Trophoblast cell (in vitro differentiated cells and primary cell): ENCODE measurements at regions not wholly inside any gene's neighbourhood (a gene's known extent, or its start where the extent isn't known, plus 50 kb on each side); places are given as distances from the start of the nearest gene placed in this dataset.

Experiments
- DNase-seq, 2 donors: peaks; one replicate each; pipeline ENCODE4 v3.0.0-alpha.2; 2016
- H2AFZ ChIP-seq: 2 replicates; pipeline ENCODE4 v1.6.1; 2013; ENCODE audit warnings: low read length, moderate library complexity, mild to moderate bottlenecking; ENCODE audit not compliant: insufficient read depth, poor library complexity
- H2AK5ac ChIP-seq: 2 replicates; pipeline ENCODE4 v1.6.1; 2013; ENCODE audit warnings: mild to moderate bottlenecking, low read length
- H2BK120ac ChIP-seq: 2 replicates; pipeline ENCODE4 v1.6.1; 2013; ENCODE audit warnings: low read length, mild to moderate bottlenecking, moderate library complexity; ENCODE audit not compliant: insufficient read depth, poor library complexity
- H2BK12ac ChIP-seq: 2 replicates; pipeline ENCODE4 v1.6.1; 2013; ENCODE audit warnings: mild to moderate bottlenecking, low read length, moderate library complexity
- H2BK5ac ChIP-seq: 2 replicates; pipeline ENCODE4 v1.6.1; 2013; ENCODE audit warnings: low read length, low read depth, moderate library complexity, mild to moderate bottlenecking; ENCODE audit not compliant: poor library complexity
- H3K14ac ChIP-seq: 2 replicates; pipeline ENCODE4 v1.6.1; 2013; ENCODE audit warnings: mild to moderate bottlenecking, low read length
- H3K18ac ChIP-seq: 2 replicates; pipeline ENCODE4 v1.6.1; 2013; ENCODE audit warnings: mild to moderate bottlenecking, low read length
- H3K23ac ChIP-seq: 2 replicates; pipeline ENCODE4 v1.6.1; 2013; ENCODE audit warnings: low read length
- H3K27ac ChIP-seq: 2 replicates; pipeline ENCODE4 v1.5.1; 2013; ENCODE audit warnings: low read depth, mild to moderate bottlenecking, inconsistent platforms, low read length, moderate library complexity
- H3K27me3 ChIP-seq: 2 replicates; pipeline ENCODE4 v1.6.1; 2013; ENCODE audit warnings: inconsistent platforms, mild to moderate bottlenecking, low read length, moderate library complexity; ENCODE audit not compliant: insufficient read depth
- H3K36me3 ChIP-seq, 2 experiments: 1 replicate in 1 of 2; 2 replicates in 1 of 2; pipeline ENCODE4 v1.6.1; 2013; ENCODE audit warnings: low read length in 2 of 2, mild to moderate bottlenecking in 2 of 2, moderate library complexity in 1 of 2; ENCODE audit not compliant: insufficient read depth in 2 of 2, control insufficient read depth in 1 of 2
- H3K4ac ChIP-seq: 2 replicates; pipeline ENCODE4 v1.6.1; 2013; ENCODE audit warnings: low read depth, mild to moderate bottlenecking, low read length, moderate library complexity
- H3K4me1 ChIP-seq, 2 experiments: 1 replicate in 1 of 2; 2 replicates in 1 of 2; pipeline ENCODE4 v1.6.1; 2013; ENCODE audit warnings: low read length in 2 of 2, mild to moderate bottlenecking in 2 of 2, moderate library complexity in 1 of 2; ENCODE audit not compliant: insufficient read depth in 2 of 2, control insufficient read depth in 1 of 2
- H3K4me2 ChIP-seq: 2 replicates; pipeline ENCODE4 v1.6.1; 2013; ENCODE audit warnings: inconsistent platforms, mild to moderate bottlenecking, low read length, moderate library complexity
- H3K4me3 ChIP-seq: 2 replicates; pipeline ENCODE4 v1.5.1; 2013; ENCODE audit warnings: mild to moderate bottlenecking, low read depth, low read length, inconsistent platforms
- H3K79me1 ChIP-seq: one replicate; pipeline ENCODE4 v1.6.1; 2013; ENCODE audit warnings: low read length
- H3K79me2 ChIP-seq: 2 replicates; pipeline ENCODE4 v1.6.1; 2013; ENCODE audit warnings: low read length, mild to moderate bottlenecking; ENCODE audit not compliant: control insufficient read depth, insufficient read depth, poor library complexity
- H3K9ac ChIP-seq: 2 replicates; pipeline ENCODE4 v1.6.1; 2013; ENCODE audit warnings: mild to moderate bottlenecking, low read length
- H3K9me3 ChIP-seq: 2 replicates; pipeline ENCODE4 v1.6.1; 2013; ENCODE audit warnings: low read depth, mild to moderate bottlenecking, control low read depth, inconsistent platforms, low read length; ENCODE audit not compliant: insufficient read depth
- H4K12ac ChIP-seq: 2 replicates; pipeline ENCODE4 v1.6.1; 2013; ENCODE audit warnings: low read depth, mild to moderate bottlenecking, low read length, moderate library complexity
- H4K8ac ChIP-seq: 2 replicates; pipeline ENCODE4 v1.6.1; 2013; ENCODE audit warnings: low read depth, mild to moderate bottlenecking, low read length, moderate library complexity
- H4K91ac ChIP-seq: one replicate; pipeline ENCODE4 v1.6.1; 2013; ENCODE audit warnings: low read depth, mild to moderate bottlenecking, low read length, moderate library complexity
- WGBS: extraction: QIAGEN DNeasy Blood & Tissue Kit; methylation state at CpG from one replicate; pipeline ENCODE4 v1.1.7; 2013; ENCODE audit warnings: missing lambda C conversion rate; ENCODE audit not compliant: insufficient read length, insufficient coverage; ENCODE audit errors: extremely low coverage; 5-methylcytosine and 5-hydroxymethylcytosine counted together

DNA sequence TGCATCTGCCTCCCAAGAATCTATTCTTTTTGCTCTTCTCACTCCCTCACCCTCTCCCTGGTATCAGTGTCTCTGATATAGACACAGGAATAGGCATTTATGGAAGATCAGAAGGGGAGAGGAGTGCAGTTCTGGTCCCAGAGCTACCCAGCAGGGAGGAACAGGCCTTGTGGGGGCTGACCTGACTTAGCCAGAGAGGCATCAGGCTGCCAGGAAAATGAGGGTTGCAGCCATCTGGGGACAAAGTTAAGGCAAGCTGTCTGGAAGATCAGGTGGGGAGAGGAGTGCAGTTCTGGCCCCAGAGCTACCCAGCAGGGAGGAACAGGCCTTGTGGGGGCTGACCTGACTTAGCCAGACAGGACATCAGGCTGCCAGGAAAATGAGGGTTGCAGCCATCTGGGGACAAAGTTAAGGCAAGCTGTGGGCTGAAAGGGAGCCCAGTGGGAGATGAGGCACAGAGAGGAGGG, 69.9 kb upstream of the HK2 start:
- no peak overlapping the region for H2AK5ac ChIP-seq
- peaks cover 3 to 6% of the 10 kb centered on the region in 2 experiments for H3K4me1 ChIP-seq
- no peak overlapping the region for H4K8ac ChIP-seq
- H2BK120ac ChIP-seq, result no peak overlapping the region
- no peaks in the 10 kb centered on the region for H3K9me3 ChIP-seq
- H3K79me1 ChIP-seq, result peaks cover 2% of the 10 kb centered on the region
- no peaks in the 10 kb centered on the region for H3K36me3 ChIP-seq
- no peak overlapping the region for H3K9ac ChIP-seq
- H3K4me2 ChIP-seq, result no peak overlapping the region
- H2BK12ac ChIP-seq, result no peak overlapping the region
- no peak overlapping the region for H3K23ac ChIP-seq
- no peaks in the 10 kb centered on the region for H3K79me2 ChIP-seq
- no peak overlapping the region for H3K18ac ChIP-seq
- H2BK5ac ChIP-seq, result no peak overlapping the region
- H2AFZ ChIP-seq, result no peak overlapping the region
- no peak for DNase-seq
- no peak overlapping the region for H3K27ac ChIP-seq
- H3K4me3 ChIP-seq, result no peak overlapping the region
- H3K4ac ChIP-seq, result no peak overlapping the region
- no peak overlapping the region for H4K91ac ChIP-seq
- H4K12ac ChIP-seq, result no peak overlapping the region
- H3K27me3 ChIP-seq, result no peaks in the 10 kb centered on the region
- H3K14ac ChIP-seq, result no peak overlapping the region

- no peaks in the 10 kb centered on the region for H3K79me2 ChIP-seq
- H3K4me2 ChIP-seq, result no peak overlapping the region
- H4K8ac ChIP-seq, result no peak overlapping the region
- no peak overlapping the region for H4K12ac ChIP-seq
- H2AFZ ChIP-seq, result no peak overlapping the region
- H2BK120ac ChIP-seq, result no peak overlapping the region
- H3K9me3 ChIP-seq, result no peaks in the 10 kb centered on the region
- 100% methylated on average over 1 of the region's 5 CpGs for WGBS
- DNase-seq, result peak; percentile 15 to 28
- H3K23ac ChIP-seq, result no peak overlapping the region
- H3K27me3 ChIP-seq, result no peaks in the 10 kb centered on the region
- no peak overlapping the region for H3K4me3 ChIP-seq
- no peak overlapping the region for H4K91ac ChIP-seq
- H2BK5ac ChIP-seq, result no peak overlapping the region
- H3K9ac ChIP-seq, result no peak overlapping the region
- no peaks in the 10 kb centered on the region for H3K36me3 ChIP-seq
- H3K27ac ChIP-seq, result no peak overlapping the region
- no peak overlapping the region for H3K18ac ChIP-seq
- no peak overlapping the region for H2AK5ac ChIP-seq
- peaks cover 3 to 6% of the 10 kb centered on the region in 2 experiments for H3K4me1 ChIP-seq
- no peak overlapping the region for H2BK12ac ChIP-seq
- H3K79me1 ChIP-seq, result peaks cover 2% of the 10 kb centered on the region
- H3K14ac ChIP-seq, result no peak overlapping the region
- no peak overlapping the region for H3K4ac ChIP-seq
These were observed 69.3 kb upstream of the HK2 start for GRCh38 chr2:74764429-74765272.

DNA sequence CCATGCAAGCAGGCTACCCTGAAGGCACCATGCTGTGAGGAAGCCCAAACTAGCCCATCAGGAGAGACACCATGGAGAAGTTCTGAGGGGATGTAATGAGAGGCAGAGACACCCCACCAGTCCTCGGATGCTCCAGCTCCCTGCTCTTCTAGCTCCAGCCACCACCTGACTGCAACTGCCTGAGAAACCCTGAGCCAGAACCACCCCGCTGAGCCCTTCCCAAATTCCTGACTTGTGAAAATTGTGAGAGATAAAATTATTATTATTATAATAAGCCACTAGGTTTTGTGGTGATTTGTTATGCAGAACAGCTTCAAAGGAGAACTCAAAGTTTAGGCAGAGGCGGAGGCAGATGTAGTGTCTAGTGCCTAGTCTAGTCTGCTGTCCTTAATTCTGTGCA, 67.1 kb upstream of the HK2 start:
- H3K9ac ChIP-seq, result no peak overlapping the region
- H3K36me3 ChIP-seq, result no peaks in the 10 kb centered on the region
- H3K9me3 ChIP-seq, result no peaks in the 10 kb centered on the region
- peaks cover 3 to 6% of the 10 kb centered on the region in 2 experiments for H3K4me1 ChIP-seq
- no peak overlapping the region for H2BK12ac ChIP-seq
- no peak overlapping the region for H3K4me3 ChIP-seq
- no peak overlapping the region for H2BK5ac ChIP-seq
- no peak overlapping the region for H2AK5ac ChIP-seq
- H3K4me2 ChIP-seq, result no peak overlapping the region
- H3K79me2 ChIP-seq, result no peaks in the 10 kb centered on the region
- H3K27ac ChIP-seq, result no peak overlapping the region
- H4K91ac ChIP-seq, result no peak overlapping the region
- no peaks in the 10 kb centered on the region for H3K27me3 ChIP-seq
- no peak overlapping the region for H3K23ac ChIP-seq
- no peak for DNase-seq
- H4K8ac ChIP-seq, result no peak overlapping the region
- no peak overlapping the region for H2AFZ ChIP-seq
- no peak overlapping the region for H3K18ac ChIP-seq
- H3K14ac ChIP-seq, result no peak overlapping the region
- H3K79me1 ChIP-seq, result peaks cover 2% of the 10 kb centered on the region
- WGBS, result no CpG with 5 or more reads among the region's 3 CpGs
- H3K4ac ChIP-seq, result no peak overlapping the region
- H4K12ac ChIP-seq, result no peak overlapping the region
- H2BK120ac ChIP-seq, result no peak overlapping the region

DNA sequence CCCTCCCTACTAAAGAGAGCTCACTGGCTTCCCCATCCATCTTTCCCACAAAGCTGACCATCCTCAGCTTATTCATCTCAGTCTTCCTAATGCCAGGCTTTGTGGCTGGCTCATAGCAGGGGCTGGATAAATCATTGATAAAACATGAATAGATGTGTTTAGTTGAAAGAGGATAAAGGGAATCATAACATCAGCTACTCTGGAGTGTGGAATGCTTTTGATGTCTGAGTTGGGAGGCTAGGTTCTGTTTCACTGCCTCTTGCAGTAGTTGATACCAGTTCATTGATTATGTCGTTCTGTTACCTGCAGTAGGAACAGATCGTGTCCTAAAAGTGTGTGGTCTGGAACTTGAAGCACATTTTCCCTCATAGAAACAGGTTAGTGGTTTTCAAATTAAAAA, 66.3 kb upstream of the HK2 start:
- H3K4me3 ChIP-seq, result no peak overlapping the region
- H4K8ac ChIP-seq, result no peak overlapping the region
- H3K9ac ChIP-seq, result no peak overlapping the region
- H3K36me3 ChIP-seq, result no peaks in the 10 kb centered on the region
- no CpG with 5 or more reads among the region's 2 CpGs for WGBS
- DNase-seq, result peak in 1 of 2 donors; percentile 10
- no peak overlapping the region for H3K14ac ChIP-seq
- no peak overlapping the region for H3K18ac ChIP-seq
- no peak overlapping the region for H3K4me2 ChIP-seq
- H3K4ac ChIP-seq, result no peak overlapping the region
- H3K23ac ChIP-seq, result no peak overlapping the region
- no peak overlapping the region for H3K27ac ChIP-seq
- H2BK12ac ChIP-seq, result no peak overlapping the region
- no peaks in the 10 kb centered on the region for H3K9me3 ChIP-seq
- H4K12ac ChIP-seq, result no peak overlapping the region
- H3K79me1 ChIP-seq, result peaks cover 2% of the 10 kb centered on the region
- H2AFZ ChIP-seq, result no peak overlapping the region
- H3K4me1 ChIP-seq, result peaks cover 3 to 6% of the 10 kb centered on the region in 2 experiments
- no peak overlapping the region for H2AK5ac ChIP-seq
- H3K27me3 ChIP-seq, result no peaks in the 10 kb centered on the region
- H3K79me2 ChIP-seq, result no peaks in the 10 kb centered on the region
- no peak overlapping the region for H4K91ac ChIP-seq
- no peak overlapping the region for H2BK5ac ChIP-seq
- H2BK120ac ChIP-seq, result no peak overlapping the region
